ENCODE measurements at regions not wholly inside any gene's neighbourhood (a gene's known extent, or its start where the extent isn't known, plus 50 kb on each side); places are given as distances from the start of the nearest gene placed in this dataset.

- Histone ChIP-seq H3K4me2 (ENCODE audit: low read depth, low read length) (no peak overlapping the region), H3K4me1 (ENCODE audit: insufficient read depth, low read length) (no peaks in the 10 kb centered on the region), H3K36me3 (replicated peaks in 1 of 2; ENCODE audit: control insufficient read depth in 1 of 2, insufficient read depth in 2 of 2, low read length in 2 of 2) (no peaks in the 10 kb centered on the region), H3K4me3 (replicated peaks in 1 of 3; ENCODE audit: insufficient read depth in 1 of 3, low read depth in 2 of 3, low read length in 3 of 3) (no peak overlapping the region), H3K9me3 (ENCODE audit: low read length) (no peaks in the 10 kb centered on the region; the same call in 1 of the 2 replicates), H2AFZ (ENCODE audit: low read length) (no peak overlapping the region), H4K20me1 (ENCODE audit: insufficient read depth, low read length) (no peaks in the 10 kb centered on the region), H3K27ac (ENCODE audit: extremely low read length, insufficient read depth, low read length) (no peak overlapping the region), H3K27me3 (ENCODE audit: control insufficient read depth in 1 of 2, insufficient read depth in 2 of 2, low read length in 2 of 2) (no peaks in the 10 kb centered on the region), H3K9ac (ENCODE audit: insufficient read depth, low read depth, low read length) (no peak overlapping the region), H3K79me2 (ENCODE audit: insufficient read depth, low read length) (no peaks in the 10 kb centered on the region)
- DNase-seq (ENCODE audit: low spot score) (no peak), FAIRE-seq (no peak), ATAC-seq (no peak)
- WGBS (ENCODE audit: low lambda C conversion rate) = 3% methylated on average over 3 of the region's 3 CpGs
- intact Hi-C loops (cut with micrococcal nuclease; ENCODE audit: unreplicated experiment) (no loop called here), in situ Hi-C loops (cut with HindIII; ENCODE audit: extremely low pct_ligation_motif_present, low pct_unique_long_range_greater_than_20kb) (no loop called here)
- ChIA-PET POLR2A (no interaction called here), CTCF (ENCODE audit: low intra/inter-chr PET ratio, low total read pairs) (no interaction called here)
- TF ChIP-seq POLR2G (IDR thresholded peaks at IDR 0.05; ENCODE audit: low read depth, low read length) (no peak), SMC3 (IDR thresholded peaks at IDR 0.05; ENCODE audit: low read length) (no peak), ZNF773 (CRISPR knock-in tag; IDR thresholded peaks at IDR 0.05; ENCODE audit: borderline replicate concordance) (no peak), DZIP1 (CRISPR knock-in tag; IDR thresholded peaks at IDR 0.05) (no peak), NKX3-1 (CRISPR knock-in tag; IDR thresholded peaks at IDR 0.05) (no peak), HNRNPL (IDR thresholded peaks at IDR 0.05; ENCODE audit: low read depth, low read length) (no peak), NR2F2 (IDR thresholded peaks at IDR 0.05; ENCODE audit: borderline replicate concordance, low read depth) (no peak), ZNF234 (CRISPR knock-in tag; conservative IDR thresholded peaks at IDR 0.05) (no peak), ZKSCAN5 (CRISPR knock-in tag; IDR thresholded peaks at IDR 0.05) (no peak)
- BruUV-seq (replicated peaks) = no TSS peak
These were observed 59.6 kb upstream of the SEMA3E start for GRCh38 chr7:83708531-83708930.

Measured in HepG2 (cell line).